Osteocyte (in vitro differentiated cells): ENCODE measurements at regions not wholly inside any gene's neighbourhood (a gene's known extent, or its start where the extent isn't known, plus 50 kb on each side); places are given as distances from the start of the nearest gene placed in this dataset.

Experiments used
- DNase-seq: peaks from one replicate; pipeline ENCODE4 v3.0.0; 2021; ENCODE audit warnings: mixed read lengths; ENCODE audit not compliant: unreplicated experiment; ENCODE audit errors: extremely low spot score
- H3K27ac Mint-ChIP-seq: one replicate; pipeline ENCODE4 v1.8.0; 2021; ENCODE audit warnings: mild to moderate bottlenecking, mixed read lengths; ENCODE audit not compliant: unreplicated experiment
- H3K27me3 Mint-ChIP-seq: one replicate; pipeline ENCODE4 v1.8.0; 2021; ENCODE audit warnings: mixed read lengths; ENCODE audit not compliant: unreplicated experiment
- H3K36me3 Mint-ChIP-seq: one replicate; pipeline ENCODE4 v1.8.0; 2021; ENCODE audit warnings: mixed read lengths; ENCODE audit not compliant: unreplicated experiment
- H3K4me1 Mint-ChIP-seq: one replicate; pipeline ENCODE4 v1.8.0; 2021; ENCODE audit warnings: mixed read lengths; ENCODE audit not compliant: unreplicated experiment
- H3K4me3 Mint-ChIP-seq: one replicate; pipeline ENCODE4 v1.8.0; 2021; ENCODE audit warnings: mild to moderate bottlenecking, moderate library complexity, mixed read lengths; ENCODE audit not compliant: unreplicated experiment
- H3K9me3 Mint-ChIP-seq: one replicate; pipeline ENCODE4 v1.8.0; 2021; ENCODE audit warnings: mixed read lengths; ENCODE audit not compliant: unreplicated experiment
- CTCF ChIP-seq: fragments of 200-600 bp; sonication (generic); IDR thresholded peaks from 2 replicates; pipeline ENCODE4 v1.5.0; 2021; ENCODE audit warnings: antibody characterized with exemption, mild to moderate bottlenecking, moderate library complexity

DNA sequence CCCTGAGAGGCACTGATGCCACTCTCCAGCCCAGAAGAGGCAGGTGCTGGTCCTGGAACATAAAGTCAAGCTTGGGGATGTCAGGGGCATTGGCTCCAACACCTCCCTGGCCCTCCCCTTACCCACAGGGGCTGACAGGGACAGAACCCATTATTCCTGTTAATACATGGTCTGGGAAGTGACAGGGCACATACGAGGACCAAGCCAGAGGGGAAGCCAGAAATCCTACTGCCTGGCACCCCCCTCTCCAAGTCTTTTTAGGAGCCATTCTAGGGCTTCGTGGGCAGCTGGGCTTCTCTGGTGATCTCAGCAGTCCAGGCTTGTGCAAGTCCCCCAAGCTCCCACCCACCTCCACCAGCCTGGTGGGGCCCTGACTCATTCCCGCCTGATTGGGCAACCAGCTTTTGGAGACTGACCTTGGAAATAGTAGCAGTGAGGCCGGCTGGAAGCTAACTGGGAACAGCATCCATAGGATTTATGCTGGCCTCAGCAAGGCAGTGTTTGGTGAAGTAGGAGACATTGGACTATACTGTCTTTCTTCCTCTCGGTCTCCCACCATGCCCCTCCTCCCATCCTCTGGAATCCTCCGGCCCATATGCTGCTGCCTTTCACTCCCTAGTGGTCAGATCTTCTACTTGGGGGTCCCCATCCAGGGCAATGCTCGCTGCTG, 86.4 kb upstream of the HK2 start:
- TF ChIP-seq CTCF, result no peak
- no peaks in the 10 kb centered on the region for H3K36me3 Mint-ChIP-seq
- no peaks in the 10 kb centered on the region for H3K9me3 Mint-ChIP-seq
- no peak overlapping the region for H3K4me3 Mint-ChIP-seq
- no peak for DNase-seq
- no peak overlapping the region for H3K27ac Mint-ChIP-seq
- peaks cover 20% of the 10 kb centered on the region for H3K4me1 Mint-ChIP-seq
- H3K27me3 Mint-ChIP-seq, result peaks cover 3% of the 10 kb centered on the region

DNA sequence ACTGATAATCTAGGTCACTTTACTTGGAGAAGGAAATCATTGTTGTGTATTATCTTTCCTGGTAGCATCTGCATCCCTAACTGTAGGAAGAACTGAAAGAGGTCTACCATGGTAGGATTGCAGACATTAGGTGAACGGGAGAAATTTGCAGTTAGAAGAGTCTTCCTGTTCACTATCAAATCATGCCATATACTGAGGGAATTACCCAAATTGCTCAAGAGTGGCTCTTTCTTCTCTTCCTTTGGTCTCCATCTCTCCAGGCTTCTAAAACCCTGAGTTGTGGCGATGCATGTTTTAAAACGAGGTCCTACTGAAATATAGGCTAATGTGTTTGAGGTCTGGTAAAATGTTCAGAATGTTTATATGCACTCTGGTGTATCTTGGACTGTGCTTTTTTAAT, 85.3 kb upstream of the HK2 start:
- no peak for TF ChIP-seq CTCF
- no peak for DNase-seq
- H3K27me3 Mint-ChIP-seq, result peaks cover 5% of the 10 kb centered on the region
- H3K36me3 Mint-ChIP-seq, result no peaks in the 10 kb centered on the region
- H3K9me3 Mint-ChIP-seq, result no peaks in the 10 kb centered on the region
- H3K4me3 Mint-ChIP-seq, result no peak overlapping the region
- H3K27ac Mint-ChIP-seq, result no peak overlapping the region
- peaks cover 18% of the 10 kb centered on the region for H3K4me1 Mint-ChIP-seq

GRCh38 chr2:74749432-74749831, 84.5 kb upstream of the HK2 start:
- Mint-ChIP-seq H3K4me3 (no peak overlapping the region), H3K36me3 (no peaks in the 10 kb centered on the region), H3K27me3 (peaks cover 5% of the 10 kb centered on the region), H3K9me3 (no peaks in the 10 kb centered on the region), H3K4me1 (peaks cover 18% of the 10 kb centered on the region), H3K27ac (no peak overlapping the region)
- no peak for TF ChIP-seq CTCF
- DNase-seq, result no peak

GRCh38 chr2:74751981-74752851, 81.7 kb upstream of the HK2 start:
- no peak overlapping the region for H3K4me3 Mint-ChIP-seq
- peaks cover 5% of the 10 kb centered on the region for H3K27me3 Mint-ChIP-seq
- H3K36me3 Mint-ChIP-seq, result peaks cover 5% of the 10 kb centered on the region
- no peak for DNase-seq
- no peak for TF ChIP-seq CTCF
- peaks cover 9% of the 10 kb centered on the region for H3K4me1 Mint-ChIP-seq
- H3K9me3 Mint-ChIP-seq, result peaks cover 5% of the 10 kb centered on the region
- no peak overlapping the region for H3K27ac Mint-ChIP-seq

GRCh38 chr2:74755386-74755785, 78.5 kb upstream of the HK2 start:
- TF ChIP-seq CTCF, result no peak
- peaks cover 9% of the 10 kb centered on the region for H3K9me3 Mint-ChIP-seq
- H3K27ac Mint-ChIP-seq, result no peak overlapping the region
- DNase-seq, result no peak
- peaks cover 2% of the 10 kb centered on the region for H3K27me3 Mint-ChIP-seq
- no peak overlapping the region for H3K4me3 Mint-ChIP-seq
- H3K4me1 Mint-ChIP-seq, result peaks cover 3% of the 10 kb centered on the region
- peaks cover 5% of the 10 kb centered on the region for H3K36me3 Mint-ChIP-seq
